Epithelial cell of proximal tubule (primary cell): ENCODE measurements at regions not wholly inside any gene's neighbourhood (a gene's known extent, or its start where the extent isn't known, plus 50 kb on each side); places are given as distances from the start of the nearest gene placed in this dataset.

Experiments used
- DNase-seq: peaks from one replicate; pipeline ENCODE4 v3.0.0-alpha.2; 2011; ENCODE audit warnings: low read depth
- H3K4me3 ChIP-seq: 2 replicates; pipeline ENCODE4 v1.5.1; 2011; ENCODE audit warnings: low read depth, mild to moderate bottlenecking, low read length
- CTCF ChIP-seq: conservative IDR thresholded peaks from 2 replicates; pipeline ENCODE4 v1.5.1; 2012; ENCODE audit warnings: low read depth, mild to moderate bottlenecking, low read length

GRCh38 chr5:57776035-57776434 lies 293.4 kb upstream of the ACTBL2 start:
- H3K4me3 ChIP-seq, result no peak overlapping the region
- TF ChIP-seq CTCF, result no peak
- DNase-seq, result no peak

DNA sequence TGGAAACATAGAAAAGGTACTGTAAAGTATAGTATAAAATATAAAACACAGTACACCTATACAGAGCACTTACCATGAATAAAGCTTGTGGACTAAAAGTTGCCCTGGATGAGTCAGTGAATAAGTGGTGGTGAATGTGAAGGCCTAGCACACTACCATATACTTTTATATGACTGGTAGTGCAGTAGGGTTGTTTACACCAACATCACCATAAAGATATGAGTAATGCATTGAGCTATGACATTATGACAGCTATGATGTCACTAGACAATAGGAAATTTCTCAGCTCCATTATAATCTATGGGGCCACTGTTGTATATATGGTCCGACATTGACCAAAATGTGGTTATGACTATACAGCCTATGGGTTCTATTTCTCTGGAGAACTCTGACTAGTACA lies 291.8 kb upstream of the ACTBL2 start:
- DNase-seq, result no peak
- H3K4me3 ChIP-seq, result no peak overlapping the region
- no peak for TF ChIP-seq CTCF

GRCh38 chr5:57772512-57772911 lies 289.9 kb upstream of the ACTBL2 start:
- TF ChIP-seq CTCF, result no peak
- H3K4me3 ChIP-seq, result no peak overlapping the region

GRCh38 chr5:57770039-57770438 lies 287.4 kb upstream of the ACTBL2 start:
- TF ChIP-seq CTCF, result no peak
- DNase-seq, result no peak

More at GRCh38 chr5:57772512-57772911, 289.9 kb upstream of the ACTBL2 start:
- no peak for DNase-seq

DNA sequence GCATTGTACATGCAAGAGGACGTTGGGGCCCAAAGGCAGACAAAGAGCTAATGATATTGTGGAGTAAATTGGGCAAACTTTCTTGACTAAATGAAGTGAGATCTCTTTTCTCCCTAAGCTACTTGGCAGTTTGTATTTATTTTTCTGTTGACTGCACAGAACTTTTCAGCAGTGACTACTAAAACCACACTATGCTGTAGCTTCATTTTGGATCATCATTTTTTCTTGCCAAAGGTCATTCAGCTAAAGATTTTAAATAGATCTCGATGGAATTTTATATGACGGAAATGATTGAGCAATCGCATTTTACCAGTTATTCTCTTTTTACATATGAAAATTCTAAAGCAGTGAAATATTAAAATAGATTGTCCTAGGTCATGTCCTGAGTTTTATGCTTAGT lies 286.1 kb upstream of the ACTBL2 start:
- no peak for TF ChIP-seq CTCF
- no peak overlapping the region for H3K4me3 ChIP-seq
- DNase-seq, result no peak

More at GRCh38 chr5:57770039-57770438, 287.4 kb upstream of the ACTBL2 start:
- H3K4me3 ChIP-seq, result no peak overlapping the region

- TF ChIP-seq CTCF, result no peak
- H3K4me3 ChIP-seq, result no peak overlapping the region
- no peak for DNase-seq
These were observed 282.0 kb upstream of the ACTBL2 start for GRCh38 chr5:57764479-57765089.

- no peak for TF ChIP-seq CTCF
- H3K4me3 ChIP-seq, result no peak overlapping the region
- DNase-seq, result no peak
These were observed 278.9 kb upstream of the ACTBL2 start for GRCh38 chr5:57761513-57761912.
